WTC11 (cell line): ENCODE measurements at regions not wholly inside any gene's neighbourhood (a gene's known extent, or its start where the extent isn't known, plus 50 kb on each side); places are given as distances from the start of the nearest gene placed in this dataset.

ENCODE experiments used
- ATAC-seq: fragments of 200-7000 bp; cut with Tn5 transposase; 2 replicates; pipeline ENCODE4 v1.10.0; 2021; ENCODE audit warnings: mild to moderate bottlenecking, moderate library complexity
- CTCF ChIA-PET: fragments of 300-600 bp; sonication (Branson Sonifier 250); formaldehyde crosslinking; loops from one replicate; lab custom pipeline; 2021; ENCODE audit warnings: antibody characterized with exemption; lab: Charles Lee
- POLR2A ChIA-PET: fragments of 350-600 bp; sonication (Branson Sonifier 250); formaldehyde crosslinking; loops from one replicate; lab custom pipeline; 2021; ENCODE audit warnings: antibody characterized with exemption; lab: Charles Lee
- DNase-seq: peaks from one replicate; pipeline ENCODE4 v3.0.0; 2021; ENCODE audit warnings: low spot score
- H3K27ac Mint-ChIP-seq: 2 replicates; pipeline ENCODE4 v1.8.0; 2021; ENCODE audit warnings: mixed read lengths
- H3K27me3 Mint-ChIP-seq: 2 replicates; pipeline ENCODE4 v1.8.0; 2021; ENCODE audit warnings: low read depth, mild to moderate bottlenecking, moderate library complexity, mixed read lengths
- H3K36me3 Mint-ChIP-seq: 2 replicates; pipeline ENCODE4 v1.8.0; 2021; ENCODE audit warnings: mixed read lengths
- H3K4me1 Mint-ChIP-seq: 2 replicates; pipeline ENCODE4 v1.8.0; 2022; ENCODE audit warnings: mixed read lengths
- H3K4me3 Mint-ChIP-seq: 2 replicates; pipeline ENCODE4 v1.8.0; 2021; ENCODE audit warnings: mild to moderate bottlenecking, moderate library complexity, mixed read lengths
- H3K9me3 Mint-ChIP-seq: 2 replicates; pipeline ENCODE4 v1.8.0; 2021; ENCODE audit warnings: mixed read lengths
- ATF2 ChIP-seq: sonication (generic); formaldehyde crosslinking; IDR thresholded peaks from 2 replicates; pipeline ENCODE4 v1.8.1; 2022; ENCODE audit warnings: low read depth, missing genetic modification reagents, borderline replicate concordance
- ATF6 ChIP-seq: sonication (generic); formaldehyde crosslinking; IDR thresholded peaks from 2 replicates; pipeline ENCODE4 v1.8.1; 2023; ENCODE audit warnings: mild to moderate bottlenecking, missing genetic modification reagents
- CBFB ChIP-seq: sonication (generic); formaldehyde crosslinking; IDR thresholded peaks from 2 replicates; pipeline ENCODE4 v1.8.1; 2022; ENCODE audit warnings: mild to moderate bottlenecking, low read depth, missing genetic modification reagents
- CREB1 ChIP-seq: sonication (generic); formaldehyde crosslinking; IDR thresholded peaks from 2 replicates; pipeline ENCODE4 v1.8.0; 2023; ENCODE audit warnings: mild to moderate bottlenecking, missing genetic modification reagents
- CTCF ChIP-seq: fragments of 200-600 bp; IDR thresholded peaks from 2 replicates; pipeline ENCODE4 v1.8.0; 2022; ENCODE audit warnings: antibody characterized with exemption
- ETV6 ChIP-seq: sonication (generic); formaldehyde crosslinking; IDR thresholded peaks from 2 replicates; pipeline ENCODE4 v1.8.1; 2022; ENCODE audit warnings: mild to moderate bottlenecking, missing genetic modification reagents
- FOXK1 ChIP-seq: sonication (generic); formaldehyde crosslinking; IDR thresholded peaks from 2 replicates; pipeline ENCODE4 v1.8.0; 2022; ENCODE audit warnings: mild to moderate bottlenecking, moderate library complexity, missing genetic modification reagents
- GTF2I ChIP-seq: fragments of 250-450 bp; sonication (Bioruptor Pico); conservative IDR thresholded peaks from 2 replicates; pipeline ENCODE4 v1.4.0; 2021; ENCODE audit warnings: mild to moderate bottlenecking
- MXD4 ChIP-seq: fragments of 250-450 bp; sonication (Bioruptor Pico); IDR thresholded peaks from 2 replicates; pipeline ENCODE4 v1.8.0; 2021; ENCODE audit warnings: mild to moderate bottlenecking, moderate library complexity, borderline replicate concordance
- MYBL2 ChIP-seq: sonication (generic); formaldehyde crosslinking; IDR thresholded peaks from 2 replicates; pipeline ENCODE4 v1.8.1; 2023; ENCODE audit warnings: mild to moderate bottlenecking, moderate library complexity, missing genetic modification reagents
- NFATC4 ChIP-seq: fragments of 250-450 bp; sonication (Bioruptor Pico); IDR thresholded peaks from 2 replicates; pipeline ENCODE4 v1.9.0; 2021; ENCODE audit warnings: mild to moderate bottlenecking
- NFE2L1 ChIP-seq: sonication (generic); formaldehyde crosslinking; IDR thresholded peaks from 2 replicates; pipeline ENCODE4 v1.8.1; 2023; ENCODE audit warnings: missing genetic modification reagents
- NR3C1 ChIP-seq: sonication (generic); formaldehyde crosslinking; conservative IDR thresholded peaks from 2 replicates; pipeline ENCODE4 v1.8.1; 2023; ENCODE audit warnings: low read depth, mild to moderate bottlenecking, missing genetic modification reagents
- RORB ChIP-seq: fragments of 250-450 bp; sonication (Bioruptor Pico); IDR thresholded peaks from 2 replicates; pipeline ENCODE4 v1.9.0; 2021; ENCODE audit warnings: mild to moderate bottlenecking
- SMAD3 ChIP-seq: sonication (generic); formaldehyde crosslinking; IDR thresholded peaks from 2 replicates; pipeline ENCODE4 v1.8.0; 2022; ENCODE audit warnings: missing genetic modification reagents, mild to moderate bottlenecking, borderline replicate concordance
- TEAD1 ChIP-seq: sonication (generic); formaldehyde crosslinking; IDR thresholded peaks from 2 replicates; pipeline ENCODE4 v1.8.0; 2022; ENCODE audit warnings: mild to moderate bottlenecking, missing genetic modification reagents
- TEAD4 ChIP-seq: sonication (generic); formaldehyde crosslinking; IDR thresholded peaks from 2 replicates; pipeline ENCODE4 v1.8.0; 2022; ENCODE audit warnings: mild to moderate bottlenecking, missing genetic modification reagents
- TP53 ChIP-seq: sonication (generic); formaldehyde crosslinking; IDR thresholded peaks from 2 replicates; pipeline ENCODE4 v1.8.1; 2023; ENCODE audit warnings: mild to moderate bottlenecking, missing genetic modification reagents
- ZBTB21 ChIP-seq: sonication (generic); formaldehyde crosslinking; IDR thresholded peaks from 2 replicates; pipeline ENCODE4 v1.8.1; 2023; ENCODE audit warnings: mild to moderate bottlenecking, missing genetic modification reagents, borderline replicate concordance
- ZNF232 ChIP-seq: sonication (generic); formaldehyde crosslinking; IDR thresholded peaks from 2 replicates; pipeline ENCODE4 v1.8.0; 2022; ENCODE audit warnings: mild to moderate bottlenecking, missing genetic modification reagents
- ZNF317 ChIP-seq: sonication (generic); formaldehyde crosslinking; IDR thresholded peaks from 2 replicates; pipeline ENCODE4 v1.8.1; 2023; ENCODE audit warnings: low read depth, mild to moderate bottlenecking, moderate library complexity, missing genetic modification reagents, borderline replicate concordance
- ZNF423 ChIP-seq: fragments of 250-450 bp; sonication (Bioruptor Pico); IDR thresholded peaks from 2 replicates; pipeline ENCODE4 v2.1.2; 2022; ENCODE audit warnings: mild to moderate bottlenecking, moderate library complexity
- ZNF512 ChIP-seq: sonication (generic); formaldehyde crosslinking; IDR thresholded peaks from 2 replicates; pipeline ENCODE4 v1.8.1; 2022; ENCODE audit warnings: missing genetic modification reagents, borderline replicate concordance
- ZNF671 ChIP-seq: fragments of 250-450 bp; sonication (Bioruptor Pico); IDR thresholded peaks from 2 replicates; pipeline ENCODE4 v1.8.0; 2021; ENCODE audit warnings: mild to moderate bottlenecking

GRCh38 chr22:49488943-49489342 lies 338.7 kb downstream of the BRD1 start:
- H3K36me3 Mint-ChIP-seq: no peaks in the 10 kb centered on the region
- no peaks in the 10 kb centered on the region for H3K9me3 Mint-ChIP-seq
- H3K27me3 Mint-ChIP-seq: no peaks in the 10 kb centered on the region
- ATAC-seq (no peak), DNase-seq (no peak)
- TF ChIP-seq FOXK1: no peak
- no peak for TF ChIP-seq CREB1 (CRISPR knock-in tag)
- no peak for TF ChIP-seq CBFB (CRISPR knock-in tag)
- no peak for TF ChIP-seq ZNF232
- no peak for TF ChIP-seq CTCF
- no peak for TF ChIP-seq NR3C1 (CRISPR knock-in tag)
- no peak for TF ChIP-seq ZNF317 (CRISPR knock-in tag)
- TF ChIP-seq ZNF671 (CRISPR knock-in tag): no peak
- ChIA-PET CTCF (interaction anchor here (0.8 kb wide), 1 partner anchor 144 kb away, joined by 4 read pairs; no protein-coding TSS in a partner anchor), POLR2A (no interaction called here)
- H3K27ac Mint-ChIP-seq: no peak overlapping the region
- no peak overlapping the region for H3K4me3 Mint-ChIP-seq
- peaks cover 26% of the 10 kb centered on the region for H3K4me1 Mint-ChIP-seq

- no peaks in the 10 kb centered on the region for H3K27me3 Mint-ChIP-seq
- H3K36me3 Mint-ChIP-seq: no peaks in the 10 kb centered on the region
- H3K4me1 Mint-ChIP-seq: peaks cover 34% of the 10 kb centered on the region
- H3K27ac Mint-ChIP-seq: peak overlapping the region; percentile 80
- peak overlapping the region; percentile 12; the same call in 1 of the 2 replicates for H3K4me3 Mint-ChIP-seq
- DNase-seq (peak; percentile 71), ATAC-seq (peak; percentile 93)
- TF ChIP-seq TEAD1 (CRISPR knock-in tag) (peak; percentile 30; the same call in 1 of the 2 replicates), ATF2 (no peak), TP53 (CRISPR knock-in tag) (0 out of 2 replicates have a peak, but pooled peaks have one; percentile 45), ETV6 (CRISPR knock-in tag) (0 out of 2 replicates have a peak, but pooled peaks have one; percentile 39), ZNF423 (CRISPR knock-in tag) (peak; percentile 88)
- ChIA-PET POLR2A (interaction anchor here (0.8 kb wide), 1 partner anchor 18 kb away, joined by 3 read pairs; no protein-coding TSS in a partner anchor), CTCF (interaction anchor here (0.8 to 1.2 kb wide), 5 partner anchors 25 to 145 kb away, joined by 3 to 5 read pairs (median 3); no protein-coding TSS in a partner anchor)
- no peaks in the 10 kb centered on the region for H3K9me3 Mint-ChIP-seq
These were observed 339.7 kb downstream of the BRD1 start for GRCh38 chr22:49487950-49488349.

- no peak overlapping the region for H3K4me3 Mint-ChIP-seq
- peaks cover 51% of the 10 kb centered on the region for H3K4me1 Mint-ChIP-seq
- H3K27ac Mint-ChIP-seq: no peak overlapping the region
- TF ChIP-seq ZBTB21 (no peak), MYBL2 (CRISPR knock-in tag) (no peak), SMAD3 (no peak), NFATC4 (CRISPR knock-in tag) (no peak), GTF2I (CRISPR knock-in tag) (no peak), TEAD4 (CRISPR knock-in tag) (no peak)
- H3K36me3 Mint-ChIP-seq: no peaks in the 10 kb centered on the region
- DNase-seq (no peak), ATAC-seq (no peak)
- ChIA-PET CTCF (no interaction called here), POLR2A (no interaction called here)
- no peaks in the 10 kb centered on the region for H3K9me3 Mint-ChIP-seq
- no peaks in the 10 kb centered on the region; the same call in 1 of the 2 replicates for H3K27me3 Mint-ChIP-seq
These were observed 341.4 kb downstream of the BRD1 start for GRCh38 chr22:49486225-49486624.

GRCh38 chr22:49483946-49484345 lies 343.7 kb downstream of the BRD1 start:
- Mint-ChIP-seq H3K27me3 (no peaks in the 10 kb centered on the region; the same call in 1 of the 2 replicates), H3K4me1 (peaks cover 66% of the 10 kb centered on the region), H3K4me3 (no peak overlapping the region), H3K27ac (no peak overlapping the region), H3K9me3 (no peaks in the 10 kb centered on the region), H3K36me3 (no peaks in the 10 kb centered on the region)
- POLR2A ChIA-PET: no interaction called here
- CTCF ChIA-PET: no interaction called here
- DNase-seq: no peak
- ATAC-seq: no peak
- no peak for TF ChIP-seq NFE2L1 (CRISPR knock-in tag)
- TF ChIP-seq RORB (CRISPR knock-in tag): no peak
- TF ChIP-seq MXD4 (CRISPR knock-in tag): no peak
- no peak for TF ChIP-seq ATF6 (CRISPR knock-in tag)
- no peak for TF ChIP-seq ZNF512 (CRISPR knock-in tag)
